ENCODE measurements at regions not wholly inside any gene's neighbourhood (a gene's known extent, or its start where the extent isn't known, plus 50 kb on each side); places are given as distances from the start of the nearest gene placed in this dataset.

GRCh38 chr9:96183751-96184150, 118.2 kb downstream of the HSD17B3 start:
- DNase-seq, result no peak

GRCh38 chr9:96178153-96178552, 123.8 kb downstream of the HSD17B3 start:
- DNase-seq, result no peak

GRCh38 chr9:96177719-96178028, 124.3 kb downstream of the HSD17B3 start:
- no peak for DNase-seq

GRCh38 chr9:96177005-96177718, 124.8 kb downstream of the HSD17B3 start:
- DNase-seq, result no peak

- no peak for DNase-seq
These were observed 126.2 kb downstream of the HSD17B3 start for GRCh38 chr9:96175796-96176195.

- no peak for DNase-seq
These were observed 127.0 kb downstream of the HSD17B3 start for GRCh38 chr9:96175001-96175400.

GRCh38 chr9:96174371-96174770, 127.6 kb downstream of the HSD17B3 start:
- DNase-seq, result no peak

GRCh38 chr9:96173640-96174039, 128.3 kb downstream of the HSD17B3 start:
- DNase-seq, result no peak

GRCh38 chr9:96172797-96173196, 129.2 kb downstream of the HSD17B3 start:
- DNase-seq, result no peak

GRCh38 chr9:96171728-96172127, 130.2 kb downstream of the HSD17B3 start:
- DNase-seq, result no peak

GRCh38 chr9:96169901-96170300, 132.1 kb downstream of the HSD17B3 start:
- DNase-seq, result no peak

- DNase-seq, result no peak
These were observed 132.5 kb downstream of the HSD17B3 start for GRCh38 chr9:96169484-96169883.

- no peak for DNase-seq
These were observed 133.1 kb downstream of the HSD17B3 start for GRCh38 chr9:96168882-96169281.

GRCh38 chr9:96167011-96167410, 135.0 kb downstream of the HSD17B3 start:
- no peak for DNase-seq

- DNase-seq, result no peak
These were observed 137.7 kb downstream of the HSD17B3 start for GRCh38 chr9:96164268-96164683.

GRCh38 chr9:96163712-96164111, 138.3 kb downstream of the HSD17B3 start:
- DNase-seq, result no peak

- DNase-seq, result no peak
These were observed 138.8 kb downstream of the HSD17B3 start for GRCh38 chr9:96163161-96163560.

- no peak for DNase-seq
These were observed 140.2 kb downstream of the HSD17B3 start for GRCh38 chr9:96161819-96162218.

- no peak for DNase-seq
These were observed 141.1 kb downstream of the HSD17B3 start for GRCh38 chr9:96160866-96161265.

GRCh38 chr9:96160168-96160567, 141.8 kb downstream of the HSD17B3 start:
- DNase-seq, result no peak

- DNase-seq, result no peak
These were observed 142.4 kb downstream of the HSD17B3 start for GRCh38 chr9:96159596-96159995.

GRCh38 chr9:96158909-96159575, 142.9 kb downstream of the HSD17B3 start:
- no peak for DNase-seq

- DNase-seq, result no peak
These were observed 143.8 kb downstream of the HSD17B3 start for GRCh38 chr9:96158147-96158546.

GRCh38 chr9:96157675-96158074, 144.3 kb downstream of the HSD17B3 start:
- no peak for DNase-seq

Data from GOT3 (cell line).